MV-4-11 (cell line): ENCODE measurements at regions not wholly inside any gene's neighbourhood (a gene's known extent, or its start where the extent isn't known, plus 50 kb on each side); places are given as distances from the start of the nearest gene placed in this dataset.

Experiments used
- DNase-seq: peaks from one replicate; lab custom pipeline; 2025; lab: John Stamatoyannopoulos, UW

DNA sequence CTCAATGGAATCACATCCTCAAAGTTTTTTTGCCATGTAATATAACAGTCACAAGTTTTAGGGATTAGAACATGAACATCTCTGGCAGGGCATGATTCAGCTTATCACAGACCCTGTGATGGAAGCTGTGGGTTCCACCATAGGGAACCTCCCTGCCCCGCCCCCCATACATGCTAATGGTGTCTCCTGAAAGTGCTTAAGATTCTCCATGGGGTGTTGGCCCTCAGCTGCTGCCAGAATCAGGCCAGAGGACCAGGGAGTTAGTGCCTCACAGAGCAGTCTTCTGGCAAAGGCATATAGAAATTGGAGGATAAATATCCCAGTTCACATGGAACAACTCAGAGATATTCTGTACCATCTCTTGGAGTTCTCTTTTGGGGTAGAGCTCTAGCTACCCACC lies 119.4 kb downstream of the RAB11FIP2 start:
- DNase-seq: peak; percentile 31

DNA sequence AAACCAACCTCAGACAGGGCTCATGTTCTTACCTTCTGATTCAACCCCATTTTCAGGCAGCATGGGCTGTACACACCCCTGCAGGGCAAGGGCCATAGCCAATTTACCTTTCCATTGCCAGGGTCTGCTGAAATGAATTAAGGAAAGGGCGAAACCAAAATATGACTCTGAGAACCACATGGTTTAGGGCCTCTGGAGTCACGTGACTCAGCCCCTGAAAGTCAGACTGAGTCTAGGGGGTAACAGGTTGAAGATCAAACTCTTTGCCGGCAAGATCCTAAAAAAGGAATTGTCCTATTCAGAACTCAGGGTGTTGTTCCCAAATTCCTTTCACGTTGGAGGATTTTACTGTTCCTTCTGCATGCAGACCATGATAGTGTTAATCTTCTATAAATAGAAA lies 118.9 kb downstream of the RAB11FIP2 start:
- DNase-seq: no peak

DNA sequence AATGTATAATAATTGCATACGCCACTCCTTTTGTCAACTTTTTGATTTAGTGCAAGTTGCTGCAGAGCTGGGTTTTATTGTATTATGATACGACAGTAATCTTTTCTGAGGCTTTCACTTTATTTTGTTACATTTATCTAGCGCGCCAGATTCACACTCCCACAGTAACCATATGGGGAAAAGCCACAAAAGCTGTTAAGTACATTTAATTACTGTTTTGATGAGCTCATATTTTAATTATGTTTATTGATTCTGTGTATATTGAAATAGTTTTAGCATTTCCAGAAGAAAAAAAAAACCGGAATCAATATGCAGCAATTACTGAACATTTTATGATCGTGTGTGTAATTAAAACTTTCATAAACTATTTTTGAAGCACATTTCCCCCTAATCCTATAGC lies 118.5 kb downstream of the RAB11FIP2 start:
- DNase-seq: no peak

DNA sequence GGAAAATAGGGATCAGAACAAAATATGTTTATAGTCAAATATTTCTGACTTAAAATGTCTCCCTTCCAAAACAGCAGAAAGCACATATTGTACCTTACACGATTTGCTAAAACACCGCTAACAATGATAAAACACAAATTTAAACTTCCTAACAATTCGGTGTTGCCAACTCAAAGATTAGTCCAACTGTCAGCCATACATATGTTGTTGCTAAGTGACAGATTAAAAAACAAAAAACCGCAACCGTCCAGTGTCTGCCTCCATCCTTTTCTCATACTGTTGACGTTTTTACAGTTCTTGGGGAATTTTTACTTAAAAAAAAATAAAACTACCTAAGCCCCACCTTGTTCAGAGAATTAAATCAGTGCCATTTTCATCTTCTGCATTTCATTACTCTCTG lies 118.0 kb downstream of the RAB11FIP2 start:
- DNase-seq: peak; percentile 52

DNA sequence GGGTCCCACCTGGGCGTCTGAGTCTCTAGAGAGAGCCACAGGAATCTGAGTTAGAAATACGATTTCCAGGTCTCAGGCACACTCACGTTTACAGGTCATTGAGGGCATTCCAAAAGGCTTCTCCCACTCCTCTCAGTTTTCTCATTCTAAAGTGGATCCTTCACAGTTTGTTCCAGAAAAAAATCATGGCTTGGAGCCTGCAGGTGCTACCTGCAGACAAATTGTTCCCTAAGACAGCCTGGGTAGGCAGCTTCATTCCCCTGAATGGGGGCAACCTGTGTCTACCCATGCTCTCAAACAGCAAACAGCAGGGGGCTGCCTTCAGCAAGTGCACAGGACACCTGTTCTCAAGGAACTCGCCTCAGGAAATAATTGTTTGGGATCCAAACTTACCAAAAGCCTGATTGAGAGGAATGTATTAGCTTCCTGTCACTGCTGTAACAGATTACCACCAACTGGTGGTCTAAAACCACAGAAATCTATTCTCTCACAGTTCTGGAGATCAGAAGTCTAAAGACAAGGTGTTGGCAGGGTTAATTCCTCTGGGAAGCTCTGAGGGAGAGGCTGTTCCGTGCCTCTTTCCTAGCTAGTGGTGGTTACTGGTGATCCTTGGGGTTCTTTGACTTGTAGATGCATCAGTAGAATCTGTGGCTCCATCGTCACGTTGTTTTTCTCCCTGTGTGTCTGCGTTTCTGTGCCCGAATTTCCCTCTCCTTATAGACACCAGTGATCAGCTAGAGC lies 117.2 kb downstream of the RAB11FIP2 start:
- no peak for DNase-seq

DNA sequence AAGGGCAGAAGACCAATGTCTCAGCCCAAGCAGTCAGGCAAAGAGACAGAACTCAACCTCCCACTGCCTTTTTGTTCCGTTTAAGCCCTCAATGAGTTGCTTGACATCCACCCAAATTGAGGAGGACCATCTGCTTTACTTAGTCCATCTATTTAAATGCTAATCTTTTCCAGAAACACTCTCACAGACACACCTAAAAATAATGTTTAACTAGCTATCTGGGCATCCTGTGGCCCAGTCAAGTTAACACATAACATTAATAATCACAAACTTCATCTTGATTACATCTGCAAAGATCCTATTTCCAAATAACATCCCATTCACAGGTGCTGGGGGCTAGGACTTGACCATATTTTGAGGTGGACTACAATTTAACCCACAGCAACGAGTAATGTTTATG lies 115.7 kb downstream of the RAB11FIP2 start:
- DNase-seq: no peak

DNA sequence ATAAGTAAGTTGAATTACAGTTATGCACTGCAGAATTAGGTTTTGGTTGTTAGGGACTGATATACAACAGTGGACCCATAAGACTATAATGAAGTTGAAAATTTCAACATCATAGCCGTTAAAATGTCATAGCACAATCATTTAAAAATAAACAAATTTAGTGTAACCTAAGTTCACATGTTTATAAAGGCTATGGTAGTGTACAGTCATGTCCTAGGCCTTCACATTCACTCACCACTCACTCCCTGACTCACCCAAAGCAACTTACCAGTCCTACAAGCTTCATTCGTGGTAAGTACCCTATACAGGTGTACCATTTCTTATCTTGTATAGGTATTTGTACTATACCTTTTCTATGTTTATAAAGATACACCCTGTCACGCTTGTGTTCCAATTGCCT lies 113.7 kb downstream of the RAB11FIP2 start:
- no peak for DNase-seq

DNA sequence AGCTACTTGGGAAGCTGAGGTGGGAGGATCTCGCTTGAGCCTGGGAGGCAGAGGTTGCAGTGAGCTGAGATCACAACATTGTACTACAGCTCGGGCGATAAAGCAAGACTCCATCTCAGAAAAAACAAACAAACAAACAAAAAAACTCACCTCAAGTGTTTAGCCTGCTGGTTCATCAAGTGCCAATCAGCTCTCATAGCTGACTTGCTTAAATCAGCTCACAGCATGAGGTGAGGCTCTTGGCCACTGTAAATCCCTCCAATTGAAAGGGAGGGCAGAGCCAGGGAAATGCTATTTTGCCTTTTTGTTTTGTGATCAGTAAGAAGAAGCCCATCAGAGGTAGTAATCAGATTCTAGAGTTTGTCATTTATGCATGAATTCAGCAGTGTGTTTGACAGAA lies 112.3 kb downstream of the RAB11FIP2 start:
- no peak for DNase-seq

DNA sequence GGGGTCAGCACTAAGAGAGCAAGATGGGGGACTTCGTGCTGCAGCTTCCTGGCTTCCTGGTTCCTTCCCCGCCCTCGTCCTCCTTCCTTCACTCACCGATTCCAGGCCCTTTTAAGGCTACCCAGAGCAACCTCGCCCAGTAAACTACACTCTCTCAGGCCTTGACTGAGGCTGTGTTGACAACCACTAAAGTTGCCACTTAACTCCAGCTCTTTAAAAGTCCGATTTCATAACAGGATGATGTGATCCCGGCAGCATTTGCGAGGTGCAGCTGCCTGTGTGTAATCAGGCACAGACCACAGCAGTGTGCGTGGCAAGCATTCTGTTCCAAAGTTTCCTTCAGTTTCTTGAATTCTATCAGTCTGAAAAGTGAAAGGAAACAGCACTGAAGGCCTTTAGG lies 110.6 kb downstream of the RAB11FIP2 start:
- DNase-seq: peak; percentile 89

DNA sequence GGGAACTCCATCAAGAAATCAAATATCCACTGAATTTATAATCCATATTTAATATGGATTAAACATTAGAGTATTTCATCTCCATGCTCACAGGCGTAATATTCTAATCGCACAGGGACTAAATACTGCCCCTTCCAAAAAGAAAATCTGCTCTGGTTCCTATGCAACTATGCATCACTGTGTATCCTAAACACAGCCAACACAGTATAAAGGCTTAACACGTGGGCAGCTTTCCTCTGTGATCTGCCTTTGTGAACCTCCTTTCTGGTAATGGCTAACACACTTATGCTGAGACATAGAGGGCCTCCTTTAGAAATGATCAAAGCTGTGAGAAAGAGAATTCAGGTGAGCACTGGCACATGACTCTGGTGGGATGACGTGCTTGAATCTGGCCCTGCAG lies 110.2 kb downstream of the RAB11FIP2 start:
- no peak for DNase-seq

DNA sequence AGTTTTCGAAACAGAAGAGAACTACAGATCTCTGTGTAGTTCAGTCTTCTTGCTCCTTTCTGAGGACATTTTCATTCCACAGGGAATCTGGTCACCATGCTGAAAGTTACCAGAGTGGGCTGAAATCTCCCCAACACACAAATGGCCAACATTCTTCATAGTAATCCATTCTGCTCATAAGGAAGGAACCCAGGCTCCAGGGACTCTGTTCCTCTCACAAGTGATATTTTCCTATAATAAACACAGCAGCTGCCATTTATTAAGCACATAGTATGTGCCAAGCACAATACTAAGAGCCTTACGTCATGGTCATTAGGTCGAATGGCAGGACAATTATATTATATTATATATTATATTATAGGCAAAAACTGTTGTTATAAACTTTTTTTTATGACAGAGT lies 109.8 kb downstream of the RAB11FIP2 start:
- DNase-seq: no peak

DNA sequence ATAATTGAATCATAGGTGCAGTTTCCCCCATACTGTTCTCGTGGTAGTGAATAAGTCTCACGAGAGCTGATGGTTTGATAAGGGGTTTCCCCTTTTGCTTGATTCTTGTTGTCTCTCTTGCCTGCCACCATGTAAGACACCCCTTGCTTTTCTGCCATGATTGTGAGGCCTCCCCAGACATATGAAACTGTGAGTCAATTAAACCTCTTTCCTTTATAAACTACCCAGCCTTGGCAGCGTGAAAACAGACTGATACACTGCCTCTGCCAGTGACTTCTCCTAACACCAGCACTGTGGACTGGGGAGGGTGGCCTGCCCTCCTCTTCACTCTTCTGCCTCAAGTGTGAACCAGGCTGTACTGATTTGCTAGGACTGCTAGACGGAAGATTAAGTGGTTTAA lies 108.6 kb downstream of the RAB11FIP2 start:
- no peak for DNase-seq

DNA sequence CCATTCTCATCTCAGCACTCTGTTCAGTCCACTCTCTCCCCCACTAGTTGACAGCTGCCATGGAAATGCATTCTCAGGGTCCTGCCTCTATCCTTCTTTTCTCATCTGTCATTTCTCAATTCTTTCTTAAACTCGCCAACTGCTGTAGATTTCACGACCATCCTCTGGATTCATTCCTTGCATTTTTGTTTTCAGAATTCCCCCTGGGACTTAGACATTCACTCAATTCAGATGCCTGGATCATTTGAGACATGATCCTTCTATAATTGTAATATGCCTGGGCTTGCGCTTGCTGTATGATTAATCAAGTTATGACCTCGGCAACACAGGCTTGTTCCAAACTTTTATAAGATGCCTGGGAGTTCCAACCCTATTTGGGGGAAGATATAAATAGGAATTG lies 104.5 kb downstream of the RAB11FIP2 start:
- DNase-seq: no peak

DNA sequence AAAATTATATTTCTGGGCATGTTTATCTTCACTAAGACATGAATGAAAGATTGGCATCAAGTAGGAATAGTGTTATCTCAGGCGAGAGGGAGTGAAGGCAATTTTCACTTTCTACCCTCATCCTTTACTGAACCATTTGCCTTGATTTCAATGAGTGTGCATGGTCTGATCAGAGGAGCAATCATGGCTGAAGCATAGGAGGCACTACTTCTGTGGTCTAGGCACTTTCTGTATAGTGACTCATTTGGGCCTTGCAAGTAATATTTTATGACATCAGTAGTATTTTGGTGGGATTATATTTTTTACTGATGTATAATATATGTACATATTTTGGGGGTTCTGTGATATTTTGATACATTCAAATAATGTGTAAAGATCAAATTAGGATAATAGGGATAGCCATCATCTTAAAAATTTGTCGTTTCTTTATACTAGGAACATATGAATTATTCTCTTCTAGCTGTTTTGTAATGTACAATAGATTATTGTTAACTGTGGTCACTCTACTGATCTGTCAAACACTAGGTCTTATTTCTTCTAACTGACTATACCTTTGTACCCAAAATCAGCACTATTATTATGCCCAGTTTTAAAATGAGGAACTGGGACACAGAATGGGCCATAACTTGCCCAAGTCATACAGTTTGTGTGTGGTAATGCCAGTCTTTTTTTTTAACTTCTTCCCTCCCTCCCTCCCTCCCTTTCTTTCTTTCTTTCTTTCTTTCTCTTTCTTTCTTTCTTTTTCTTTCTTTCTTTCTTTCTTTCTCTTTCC lies 101.9 kb downstream of the RAB11FIP2 start:
- DNase-seq: peak; percentile 65

DNA sequence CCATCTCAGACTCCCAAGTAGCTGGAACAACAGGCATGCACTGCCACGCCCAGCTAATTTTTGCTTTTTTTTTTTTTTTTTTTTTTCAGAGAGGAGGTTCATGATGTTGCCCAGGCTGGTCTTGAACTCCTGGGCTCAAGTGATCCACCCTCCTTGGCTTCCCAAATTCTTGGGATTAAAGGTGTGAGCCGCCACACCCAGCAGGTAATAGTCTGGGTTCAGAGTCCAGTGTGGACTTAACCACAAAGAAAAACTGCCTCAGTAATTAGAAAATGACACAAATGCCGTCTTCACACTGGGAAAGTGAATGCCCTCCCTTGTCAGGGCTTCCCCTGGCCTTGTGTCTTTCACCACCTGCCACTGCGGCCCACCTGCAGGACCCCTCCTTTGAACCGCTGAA lies 101.1 kb downstream of the RAB11FIP2 start:
- no peak for DNase-seq

DNA sequence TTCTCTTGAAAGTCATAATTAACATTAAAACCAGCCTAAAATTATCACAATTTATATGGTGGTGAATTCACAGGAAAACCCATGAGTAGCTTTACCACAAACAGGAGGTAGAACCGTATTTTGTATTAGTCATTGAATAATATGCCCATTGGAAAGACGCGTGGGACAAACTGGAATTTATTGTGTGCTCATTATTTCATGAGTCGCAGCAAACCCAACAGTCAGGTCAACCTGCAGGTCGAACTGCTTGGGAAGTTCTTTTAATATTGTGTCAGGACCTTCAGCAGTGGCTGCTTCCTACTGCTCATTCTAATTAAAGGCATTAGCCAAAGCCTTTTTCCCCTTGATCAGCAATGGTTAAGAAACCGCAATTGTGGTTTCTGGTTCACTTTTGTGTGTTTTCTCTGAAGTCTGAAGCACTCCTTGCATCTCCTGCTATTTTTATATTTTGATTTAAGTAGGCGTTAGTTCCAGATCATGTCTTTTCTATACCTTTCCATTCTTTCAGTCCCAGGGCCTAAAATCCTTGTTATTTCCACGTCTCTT lies 100.1 kb downstream of the RAB11FIP2 start:
- DNase-seq: peak; percentile 72

DNA sequence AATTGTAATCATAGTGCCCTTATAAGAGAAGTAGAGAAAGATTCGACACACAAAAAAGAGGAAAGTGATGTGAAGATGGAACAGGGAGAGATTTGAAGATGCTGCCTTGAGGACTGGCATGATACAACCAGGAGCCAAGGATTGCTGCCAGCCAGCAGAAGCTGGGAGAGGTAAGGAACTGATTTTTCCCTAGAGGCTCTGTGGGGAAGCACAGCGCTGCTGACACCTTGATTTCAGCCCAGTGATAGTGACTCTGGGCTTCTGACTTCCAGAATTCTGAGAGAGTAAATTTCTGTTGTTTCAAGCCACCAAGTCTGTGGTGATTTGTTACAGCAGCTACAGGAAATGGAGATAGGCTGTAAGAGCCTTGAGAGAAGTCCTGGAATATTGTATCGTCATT lies 98.2 kb downstream of the RAB11FIP2 start:
- DNase-seq: no peak

DNA sequence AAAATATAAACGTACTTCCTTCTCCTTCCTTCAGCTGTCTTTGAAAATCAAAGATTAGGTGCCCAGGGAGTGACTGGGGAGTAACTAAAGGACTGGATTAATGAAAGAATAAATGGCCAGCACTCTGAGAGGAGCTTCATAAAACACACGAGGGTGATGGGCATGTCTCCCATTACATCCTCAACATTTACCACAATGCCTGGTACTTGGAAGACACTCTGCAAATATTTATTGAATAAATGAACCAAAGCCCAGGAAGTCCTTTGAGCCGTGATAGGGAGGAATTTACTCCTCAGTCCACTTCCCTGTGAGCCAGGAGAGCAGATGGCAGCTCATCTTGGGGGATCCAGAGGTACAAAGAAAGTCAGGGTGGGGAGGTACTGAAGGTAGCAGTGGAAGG lies 96.3 kb downstream of the RAB11FIP2 start:
- DNase-seq: no peak
